ENCODE measurements at regions not wholly inside any gene's neighbourhood (a gene's known extent, or its start where the extent isn't known, plus 50 kb on each side); places are given as distances from the start of the nearest gene placed in this dataset.

DNA sequence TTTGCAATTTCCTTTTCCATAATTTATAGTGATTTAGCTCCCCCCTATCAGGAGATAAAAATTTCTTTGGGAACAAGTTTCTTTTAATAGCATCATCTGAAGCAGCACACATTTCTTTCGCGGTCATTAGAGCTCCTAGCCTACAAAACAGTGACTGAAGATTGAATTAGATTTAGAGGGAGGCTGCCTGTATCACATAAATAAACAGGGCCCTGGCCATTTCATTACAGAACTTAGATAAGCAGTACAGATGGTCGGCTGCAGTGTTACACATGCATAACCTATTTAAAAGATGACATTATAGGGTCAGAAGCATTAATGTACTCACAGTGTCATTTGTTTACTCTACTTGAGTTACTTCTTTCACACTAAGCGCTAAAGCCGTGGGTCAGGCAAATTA, 81.4 kb upstream of the SLC25A26 start:
- H3K4me1 Mint-ChIP-seq (ENCODE audit: low read depth, unreplicated experiment), result peaks cover under 1% of the 10 kb centered on the region
- TF ChIP-seq, protein P1, sequence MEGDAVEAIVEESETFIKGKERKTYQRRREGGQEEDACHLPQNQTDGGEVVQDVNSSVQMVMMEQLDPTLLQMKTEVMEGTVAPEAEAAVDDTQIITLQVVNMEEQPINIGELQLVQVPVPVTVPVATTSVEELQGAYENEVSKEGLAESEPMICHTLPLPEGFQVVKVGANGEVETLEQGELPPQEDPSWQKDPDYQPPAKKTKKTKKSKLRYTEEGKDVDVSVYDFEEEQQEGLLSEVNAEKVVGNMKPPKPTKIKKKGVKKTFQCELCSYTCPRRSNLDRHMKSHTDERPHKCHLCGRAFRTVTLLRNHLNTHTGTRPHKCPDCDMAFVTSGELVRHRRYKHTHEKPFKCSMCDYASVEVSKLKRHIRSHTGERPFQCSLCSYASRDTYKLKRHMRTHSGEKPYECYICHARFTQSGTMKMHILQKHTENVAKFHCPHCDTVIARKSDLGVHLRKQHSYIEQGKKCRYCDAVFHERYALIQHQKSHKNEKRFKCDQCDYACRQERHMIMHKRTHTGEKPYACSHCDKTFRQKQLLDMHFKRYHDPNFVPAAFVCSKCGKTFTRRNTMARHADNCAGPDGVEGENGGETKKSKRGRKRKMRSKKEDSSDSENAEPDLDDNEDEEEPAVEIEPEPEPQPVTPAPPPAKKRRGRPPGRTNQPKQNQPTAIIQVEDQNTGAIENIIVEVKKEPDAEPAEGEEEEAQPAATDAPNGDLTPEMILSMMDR (IDR thresholded peaks at IDR 0.05; ENCODE audit: partially characterized antibody, unreplicated experiment), result no peak
- H3K9me3 Mint-ChIP-seq (ENCODE audit: unreplicated experiment), result no peaks in the 10 kb centered on the region

DNA sequence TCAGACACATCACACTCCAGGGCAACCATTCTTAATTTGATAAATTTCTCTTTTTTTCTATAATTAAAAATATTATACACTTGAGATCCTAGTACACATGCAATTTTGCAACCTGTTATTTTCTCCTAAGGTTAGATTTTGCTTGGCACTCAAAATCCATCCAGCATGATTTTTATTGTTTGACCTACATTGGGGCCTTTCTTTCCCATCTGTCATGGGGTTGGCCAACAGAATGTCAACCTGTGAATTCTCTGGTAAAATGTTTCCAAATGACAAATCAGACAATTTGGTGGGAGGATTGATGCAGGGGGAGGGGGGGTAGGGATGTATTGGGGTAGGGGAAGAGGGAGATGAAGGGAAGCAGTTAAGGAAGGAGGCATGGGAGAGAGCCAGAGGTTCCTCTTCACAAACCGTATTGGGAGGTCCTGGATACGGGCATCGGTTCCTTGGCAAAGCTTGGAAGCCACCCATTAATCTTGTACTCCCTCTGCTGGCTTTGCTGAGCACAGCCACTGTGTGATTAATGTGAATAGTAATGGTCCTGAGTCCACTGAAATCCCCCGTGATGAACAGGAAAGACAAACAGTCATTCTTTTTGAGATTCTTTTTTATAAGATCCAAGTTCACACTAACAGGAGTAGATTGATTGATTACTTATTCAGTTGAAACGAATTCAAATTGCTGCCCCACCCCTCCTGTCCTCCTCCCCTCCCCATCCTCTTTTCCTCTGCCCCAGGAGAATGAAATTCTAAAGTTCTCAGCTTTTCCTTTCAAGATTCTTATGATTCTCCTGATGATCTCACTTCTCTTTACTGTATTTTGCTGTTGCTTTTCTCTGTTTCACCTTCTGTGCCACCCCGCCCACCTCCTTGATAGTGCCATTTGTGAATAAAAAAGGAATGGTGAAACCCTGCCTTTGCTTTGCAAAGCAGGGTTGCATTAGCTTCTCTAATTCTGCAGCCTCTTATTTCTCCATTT, 82.2 kb upstream of the SLC25A26 start:
- peak; percentile 65 for DNase-seq
- no peaks in the 10 kb centered on the region for H3K27me3 Mint-ChIP-seq (ENCODE audit: unreplicated experiment)
- H3K4me1 Mint-ChIP-seq (ENCODE audit: low read depth, unreplicated experiment), result no peaks in the 10 kb centered on the region
- no peak overlapping the region for H3K4me3 Mint-ChIP-seq (ENCODE audit: unreplicated experiment)
- H3K9me3 Mint-ChIP-seq (ENCODE audit: unreplicated experiment), result no peaks in the 10 kb centered on the region
- TF ChIP-seq, protein P1 (IDR thresholded peaks at IDR 0.05; ENCODE audit: partially characterized antibody, unreplicated experiment), result peak; percentile 71
- H3K27ac Mint-ChIP-seq (ENCODE audit: unreplicated experiment), result no peak overlapping the region
- H3K36me3 Mint-ChIP-seq (ENCODE audit: unreplicated experiment), result no peaks in the 10 kb centered on the region

More for the DNA sequence above, 81.4 kb upstream of the SLC25A26 start:
- no peaks in the 10 kb centered on the region for H3K27me3 Mint-ChIP-seq (ENCODE audit: unreplicated experiment)
- DNase-seq, result no peak
- no peak overlapping the region for H3K27ac Mint-ChIP-seq (ENCODE audit: unreplicated experiment)
- no peaks in the 10 kb centered on the region for H3K36me3 Mint-ChIP-seq (ENCODE audit: unreplicated experiment)
- H3K4me3 Mint-ChIP-seq (ENCODE audit: unreplicated experiment), result no peak overlapping the region

DNA sequence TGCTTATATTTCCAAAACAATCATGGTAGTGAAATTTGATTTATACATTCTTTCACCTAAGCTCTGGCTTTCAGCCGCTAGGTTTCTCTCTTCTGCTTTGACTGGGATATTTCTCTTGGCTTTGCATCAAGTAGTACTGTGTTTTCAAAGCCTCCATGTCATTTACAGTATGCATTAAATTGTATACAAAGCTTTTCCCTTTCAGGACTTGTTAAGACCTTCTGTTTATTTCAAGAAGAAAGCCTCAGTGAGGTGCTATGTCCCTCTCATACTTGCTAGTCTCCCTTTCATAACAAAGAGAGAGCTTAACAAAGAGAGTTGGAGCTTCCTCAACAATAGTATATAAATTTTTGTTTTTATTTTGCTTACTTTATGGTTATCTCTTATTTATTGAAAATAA, 84.2 kb upstream of the SLC25A26 start:
- DNase-seq, result no peak
- H3K27me3 Mint-ChIP-seq (ENCODE audit: unreplicated experiment), result no peaks in the 10 kb centered on the region
- no peaks in the 10 kb centered on the region for H3K4me1 Mint-ChIP-seq (ENCODE audit: low read depth, unreplicated experiment)
- H3K27ac Mint-ChIP-seq (ENCODE audit: unreplicated experiment), result no peak overlapping the region
- no peak overlapping the region for H3K4me3 Mint-ChIP-seq (ENCODE audit: unreplicated experiment)
- H3K9me3 Mint-ChIP-seq (ENCODE audit: unreplicated experiment), result no peaks in the 10 kb centered on the region
- H3K36me3 Mint-ChIP-seq (ENCODE audit: unreplicated experiment), result no peaks in the 10 kb centered on the region
- TF ChIP-seq, protein P1 (IDR thresholded peaks at IDR 0.05; ENCODE audit: partially characterized antibody, unreplicated experiment), result no peak

DNA sequence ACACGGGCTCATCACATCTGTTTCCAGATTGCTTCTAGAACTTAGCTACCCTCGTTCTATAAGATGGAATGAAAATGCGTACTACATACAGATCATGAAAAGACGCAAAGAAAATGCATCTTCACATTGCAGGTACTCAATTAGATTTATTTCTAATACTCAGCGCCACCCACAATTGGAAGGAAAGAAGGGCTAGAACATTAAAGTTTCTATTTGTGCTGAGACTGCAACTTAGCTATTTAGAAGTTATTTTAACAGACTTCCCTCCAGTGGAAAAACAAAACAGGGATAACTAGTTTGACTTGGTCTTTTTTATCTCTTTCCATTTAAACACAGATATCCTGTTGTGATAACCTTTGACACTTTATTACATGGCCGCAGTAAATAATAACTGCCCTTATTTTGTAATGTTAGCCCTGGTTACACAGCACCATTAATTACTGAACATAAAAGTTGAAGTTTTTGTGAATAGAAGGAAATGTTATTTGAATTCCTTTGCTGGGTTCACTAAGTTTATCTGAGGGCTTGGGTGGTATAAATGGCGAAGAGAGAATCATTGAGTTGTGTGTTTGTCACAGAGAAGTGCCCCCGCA, 86.9 kb upstream of the SLC25A26 start:
- TF ChIP-seq, protein P1 (IDR thresholded peaks at IDR 0.05; ENCODE audit: partially characterized antibody, unreplicated experiment), result no peak
- no peak for DNase-seq
- no peaks in the 10 kb centered on the region for H3K9me3 Mint-ChIP-seq (ENCODE audit: unreplicated experiment)
- no peaks in the 10 kb centered on the region for H3K4me1 Mint-ChIP-seq (ENCODE audit: low read depth, unreplicated experiment)
- H3K27me3 Mint-ChIP-seq (ENCODE audit: unreplicated experiment), result no peaks in the 10 kb centered on the region
- H3K4me3 Mint-ChIP-seq (ENCODE audit: unreplicated experiment), result no peak overlapping the region
- H3K36me3 Mint-ChIP-seq (ENCODE audit: unreplicated experiment), result no peaks in the 10 kb centered on the region
- no peak overlapping the region for H3K27ac Mint-ChIP-seq (ENCODE audit: unreplicated experiment)
